HEK293 (cell line): ENCODE measurements at regions not wholly inside any gene's neighbourhood (a gene's known extent, or its start where the extent isn't known, plus 50 kb on each side); places are given as distances from the start of the nearest gene placed in this dataset.

ENCODE experiments used
- CTCF ChIA-PET: fragments of 350-600 bp; formaldehyde crosslinking; extraction: SDS; loops from one replicate; lab custom pipeline; 2021; ENCODE audit warnings: antibody characterized with exemption; lab: Yijun Ruan, JAX
- POLR2A ChIA-PET: fragments of 300-600 bp; formaldehyde crosslinking; extraction: SDS; loops from one replicate; lab custom pipeline; 2020; ENCODE audit warnings: antibody characterized with exemption, inconsistent platforms; lab: Yijun Ruan, JAX
- H3K27ac ChIP-seq: fragments of 200-500 bp; sonication (Bioruptor generic); 2 replicates; pipeline ENCODE4 v1.5.1; 2014; ENCODE audit warnings: low read depth, low read length, control low read depth, inconsistent platforms; ENCODE audit errors: extremely low read depth
- H3K36me3 ChIP-seq, 2 experiments: fragments of 200-500 bp in 1 of 2; sonication (Bioruptor generic) in 1 of 2; 1 replicate in 1 of 2; 2 replicates in 1 of 2; pipeline ENCODE4 v1.5.1; 2014 to 2017; ENCODE audit warnings: inconsistent platforms in 2 of 2, low read length in 2 of 2; ENCODE audit not compliant: control insufficient read depth in 2 of 2, insufficient read depth in 1 of 2
- H3K4me1 ChIP-seq: fragments of 200-500 bp; sonication (Bioruptor generic); 2 replicates; pipeline ENCODE4 v1.5.1; 2014; ENCODE audit warnings: mild to moderate bottlenecking, low read length, inconsistent platforms; ENCODE audit not compliant: control insufficient read depth, insufficient read depth
- H3K4me3 ChIP-seq: 2 replicates; pipeline ENCODE4 v1.5.1; 2011; ENCODE audit warnings: low read depth, mild to moderate bottlenecking, control low read depth, low read length, moderate library complexity
- H3K9me3 ChIP-seq: fragments of 200-500 bp; sonication (Bioruptor generic); 2 replicates; pipeline ENCODE4 v1.5.1; 2014; ENCODE audit warnings: low read depth, low read length, inconsistent platforms; ENCODE audit not compliant: control insufficient read depth, insufficient read depth
- PBX3 ChIP-seq: sonication (generic); formaldehyde crosslinking; IDR thresholded peaks from 2 replicates; pipeline ENCODE4 v1.8.1; 2022; ENCODE audit warnings: mild to moderate bottlenecking, moderate library complexity, missing genetic modification reagents
- SCRT1 ChIP-seq: fragments of 450-650 bp; formaldehyde crosslinking; IDR thresholded peaks from 2 replicates; pipeline ENCODE4 v1.5.1; 2016; ENCODE audit warnings: missing biosample characterization, missing genetic modification characterization, borderline replicate concordance
- TCF7L2 ChIP-seq: IDR thresholded peaks from 2 replicates; pipeline ENCODE4 v1.6.1; 2011; ENCODE audit warnings: low read depth, mild to moderate bottlenecking, inconsistent platforms, low read length, moderate library complexity, borderline replicate concordance
- ZBTB44 ChIP-seq: fragments of 450-650 bp; IDR thresholded peaks from 2 replicates; pipeline ENCODE4 v1.5.1; 2018; ENCODE audit warnings: missing biosample characterization, mild to moderate bottlenecking, missing genetic modification characterization
- ZBTB6 ChIP-seq: fragments of 450-650 bp; formaldehyde crosslinking; IDR thresholded peaks from 2 replicates; pipeline ENCODE4 v1.5.1; 2017; ENCODE audit warnings: missing biosample characterization, missing genetic modification characterization
- ZFHX2 ChIP-seq: fragments of 450-650 bp; formaldehyde crosslinking; conservative IDR thresholded peaks from 2 replicates; pipeline ENCODE4 v1.5.1; 2016; ENCODE audit warnings: missing biosample characterization, missing genetic modification characterization
- ZNF18 ChIP-seq: fragments of 450-650 bp; formaldehyde crosslinking; IDR thresholded peaks from 2 replicates; pipeline ENCODE4 v1.5.1; 2016; ENCODE audit warnings: missing biosample characterization, missing genetic modification characterization
- ZNF280D ChIP-seq: fragments of 450-650 bp; formaldehyde crosslinking; IDR thresholded peaks from 2 replicates; pipeline ENCODE4 v1.5.1; 2016; ENCODE audit warnings: missing biosample characterization, missing genetic modification characterization
- ZNF521 ChIP-seq: fragments of 450-650 bp; formaldehyde crosslinking; IDR thresholded peaks from 2 replicates; pipeline ENCODE4 v1.5.1; 2017; ENCODE audit warnings: missing biosample characterization, mild to moderate bottlenecking, missing genetic modification characterization
- ZNF530 ChIP-seq: fragments of 450-650 bp; formaldehyde crosslinking; IDR thresholded peaks from 2 replicates; pipeline ENCODE4 v1.5.1; 2016; ENCODE audit warnings: low read depth, missing biosample characterization, missing genetic modification characterization
- ZNF580 ChIP-seq: fragments of 450-650 bp; formaldehyde crosslinking; IDR thresholded peaks from 2 replicates; pipeline ENCODE4 v1.5.1; 2016; ENCODE audit warnings: missing biosample characterization, missing genetic modification characterization
- ZNF624 ChIP-seq: fragments of 450-650 bp; formaldehyde crosslinking; IDR thresholded peaks from 2 replicates; pipeline ENCODE4 v1.5.1; 2017; ENCODE audit warnings: missing biosample characterization, missing genetic modification characterization

GRCh38 chr18:79595876-79596374 lies 83.7 kb upstream of the CTDP1 start:
- CTCF ChIA-PET, result interaction anchor here (1.1 kb wide), 1 partner anchor 401 kb away, joined by 3 read pairs; no protein-coding TSS in a partner anchor
- H3K9me3 ChIP-seq, result no peaks in the 10 kb centered on the region
- H3K4me1 ChIP-seq, result no peaks in the 10 kb centered on the region
- TF ChIP-seq SCRT1 (tag by site-specific recombination) (no peak), ZNF18 (tag by site-specific recombination) (no peak), PBX3 (CRISPR knock-in tag) (no peak), ZBTB44 (tag by site-specific recombination) (no peak), ZFHX2 (tag by site-specific recombination) (no peak), TCF7L2 (no peak), ZNF521 (tag by site-specific recombination) (no peak), ZNF530 (tag by site-specific recombination) (no peak)
- no peaks in the 10 kb centered on the region for H3K36me3 ChIP-seq
- H3K4me3 ChIP-seq, result no peak overlapping the region
- H3K27ac ChIP-seq, result no peak overlapping the region
- POLR2A ChIA-PET, result no interaction called here

GRCh38 chr18:79596446-79597175 lies 83.0 kb upstream of the CTDP1 start:
- ChIA-PET POLR2A (no interaction called here), CTCF (no interaction called here)
- H3K36me3 ChIP-seq, result no peaks in the 10 kb centered on the region
- H3K4me3 ChIP-seq, result no peak overlapping the region
- no peak overlapping the region for H3K27ac ChIP-seq
- H3K4me1 ChIP-seq, result no peaks in the 10 kb centered on the region
- no peaks in the 10 kb centered on the region for H3K9me3 ChIP-seq
- TF ChIP-seq ZNF580, result no peak
- no peak for TF ChIP-seq ZNF280D (tag by site-specific recombination)
- no peak for TF ChIP-seq ZNF624 (tag by site-specific recombination)
- peak; percentile 88 for TF ChIP-seq ZBTB6
